ENCODE measurements at regions not wholly inside any gene's neighbourhood (a gene's known extent, or its start where the extent isn't known, plus 50 kb on each side); places are given as distances from the start of the nearest gene placed in this dataset.
A peak's percentile ranks its signal among the peaks of the same experiment; 100 is the strongest.

DNA sequence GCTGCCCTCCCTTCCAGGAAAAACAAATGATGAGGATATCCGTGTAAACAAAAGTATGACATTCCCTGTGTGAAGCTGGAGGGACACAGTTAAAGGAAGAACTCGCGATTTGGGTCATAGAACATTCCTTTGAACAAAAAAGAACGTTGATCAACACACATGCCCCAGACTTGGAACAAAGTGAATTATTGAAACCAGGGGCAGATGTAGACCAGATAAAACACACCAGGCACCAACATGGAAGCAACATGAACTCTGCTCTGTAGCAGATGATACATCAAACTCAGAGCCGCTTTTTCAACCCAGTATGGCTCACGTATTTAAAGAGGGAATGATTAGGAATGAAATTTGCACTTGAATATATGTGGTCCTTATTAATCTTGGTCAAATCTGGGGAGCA, 206.5 kb downstream of the TMEM182 start:
- no peak for DNase-seq

DNA sequence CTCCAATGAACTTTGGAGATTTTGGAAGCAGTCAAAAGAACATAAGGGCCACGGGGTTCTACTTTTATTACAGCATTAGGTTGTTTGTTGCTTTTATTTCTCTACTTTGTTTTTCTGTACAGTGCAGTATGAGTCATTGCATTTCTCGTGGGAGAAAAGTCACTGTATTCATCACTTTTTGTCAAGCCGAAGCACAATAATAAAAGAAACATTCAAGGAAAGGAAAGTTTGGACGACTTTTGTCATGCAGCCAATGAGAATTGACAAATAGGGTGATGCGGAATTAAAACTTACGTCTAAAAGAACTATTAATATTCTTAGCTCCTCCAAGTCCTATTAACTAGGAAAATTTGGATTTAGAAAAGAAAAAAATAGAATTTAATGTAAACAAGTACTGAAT, 209.9 kb downstream of the TMEM182 start:
- no peak for DNase-seq

- DNase-seq, result peak; percentile 73
Observed at GRCh38 chr2:102975996-102976975, 214.5 kb downstream of the TMEM182 start.

GRCh38 chr2:102977426-102978090, 215.7 kb downstream of the TMEM182 start:
- DNase-seq, result no peak

- no peak for DNase-seq
Observed at GRCh38 chr2:102978091-102978490, 216.3 kb downstream of the TMEM182 start.

DNA sequence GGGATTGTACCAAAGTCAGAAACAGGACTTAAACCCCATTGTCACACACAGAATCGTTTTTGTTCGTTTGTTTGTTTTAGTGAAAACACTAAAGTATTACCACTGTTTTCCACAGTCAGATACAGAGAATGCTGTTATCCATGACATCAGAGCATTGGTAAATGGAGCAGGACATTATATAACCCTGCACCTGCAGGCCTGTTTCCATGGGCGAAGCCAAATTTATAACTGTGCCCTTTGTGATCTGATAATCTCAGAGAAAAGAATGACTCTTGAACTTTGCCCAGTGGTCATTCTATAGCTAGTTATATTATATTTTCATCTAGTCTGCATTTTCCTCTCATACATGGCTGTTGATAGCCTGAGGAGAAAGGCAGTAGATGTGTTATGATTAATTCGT, 217.6 kb downstream of the TMEM182 start:
- peak; percentile 11 for DNase-seq

DNA sequence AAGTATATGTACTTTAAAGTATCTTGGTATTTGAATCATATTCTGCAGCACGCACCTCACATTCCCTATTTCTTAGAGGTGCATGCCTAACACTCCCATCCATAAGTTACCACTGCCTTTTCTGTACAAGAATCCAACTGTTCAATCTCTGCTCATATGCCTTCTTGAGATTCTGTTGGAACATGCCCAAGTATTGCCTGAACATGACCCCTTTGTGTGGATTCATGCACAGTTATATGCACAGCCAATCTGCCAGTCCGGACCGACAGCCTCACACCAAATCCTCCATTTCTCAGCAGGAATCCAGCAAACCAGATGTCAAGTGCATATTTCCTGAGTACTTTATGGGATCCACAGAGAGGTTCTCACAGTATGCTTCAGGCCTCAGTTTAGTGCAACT, 222.0 kb downstream of the TMEM182 start:
- DNase-seq, result no peak

DNA sequence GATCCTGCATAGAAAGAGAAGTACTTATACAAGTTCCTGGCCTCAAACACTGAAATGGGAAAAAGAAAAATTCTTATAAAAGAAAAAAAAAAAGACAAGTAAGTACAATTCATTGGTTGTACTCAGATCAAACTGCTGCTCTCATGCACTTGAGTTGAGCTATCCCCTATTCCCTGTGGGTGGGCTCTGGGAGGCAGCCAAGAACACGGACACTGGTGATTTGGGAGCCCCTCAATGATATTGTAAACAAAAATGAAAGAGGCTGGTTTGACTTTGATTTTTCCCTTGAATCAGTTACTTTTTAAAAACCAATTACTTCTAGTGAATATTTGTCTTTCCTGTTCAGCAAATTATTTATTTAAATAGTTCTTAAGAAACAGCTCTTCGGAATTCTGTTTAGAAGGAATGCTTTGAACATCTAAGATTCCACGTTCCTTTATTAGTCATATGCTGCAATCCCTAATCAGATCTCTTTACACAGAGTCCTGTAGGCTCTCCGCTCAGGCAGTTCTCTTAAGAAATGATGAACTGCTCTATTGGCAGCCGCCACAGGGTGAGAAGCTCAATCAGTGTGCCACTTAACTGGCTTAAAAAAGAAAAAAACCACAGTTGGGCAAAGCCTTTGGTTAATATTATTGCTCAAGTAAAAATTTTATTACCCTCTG, 225.1 kb downstream of the TMEM182 start:
- no peak for DNase-seq

- DNase-seq, result no peak
Observed at GRCh38 chr2:102992607-102993006, 230.8 kb downstream of the TMEM182 start.

DNA sequence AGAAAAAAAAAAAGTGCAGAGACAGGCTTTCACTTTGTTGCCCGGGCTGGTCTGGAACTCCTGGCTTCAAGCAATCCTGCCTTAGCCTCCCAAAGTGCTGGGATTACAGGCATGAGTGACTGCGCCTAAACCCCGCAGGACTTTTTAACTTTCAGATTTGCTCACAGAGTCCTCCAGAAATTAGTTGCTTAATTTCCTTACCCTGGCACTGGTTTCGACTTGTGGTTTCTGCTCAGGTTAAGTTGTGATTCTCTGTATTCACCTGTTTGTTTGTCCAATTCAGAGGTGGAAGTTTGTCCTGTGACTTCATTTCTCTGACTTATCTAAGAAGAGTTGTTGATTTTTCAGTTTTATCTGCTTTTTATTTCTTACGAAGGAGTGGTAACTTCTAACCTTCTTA, 238.1 kb downstream of the TMEM182 start:
- no peak for DNase-seq

DNA sequence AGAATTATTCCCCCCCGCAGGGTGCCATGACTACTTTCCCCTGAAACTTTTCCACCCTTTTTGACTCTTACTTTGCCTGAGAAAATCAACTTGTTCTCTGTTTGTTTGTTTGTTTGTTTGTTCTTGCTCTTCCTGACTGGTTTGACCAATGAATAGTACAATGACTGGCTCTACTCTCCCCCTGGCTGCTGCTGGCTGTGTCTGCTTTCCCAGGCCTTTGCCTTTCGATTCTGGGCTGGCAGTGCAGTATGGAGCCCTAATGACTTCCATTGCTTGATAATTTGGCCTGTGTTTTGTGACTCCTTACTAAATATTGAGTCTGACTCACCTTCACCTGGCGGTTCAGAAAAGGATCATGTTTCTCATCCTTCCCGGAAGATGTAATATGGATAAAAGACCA, 241.1 kb downstream of the TMEM182 start:
- DNase-seq, result no peak

DNA sequence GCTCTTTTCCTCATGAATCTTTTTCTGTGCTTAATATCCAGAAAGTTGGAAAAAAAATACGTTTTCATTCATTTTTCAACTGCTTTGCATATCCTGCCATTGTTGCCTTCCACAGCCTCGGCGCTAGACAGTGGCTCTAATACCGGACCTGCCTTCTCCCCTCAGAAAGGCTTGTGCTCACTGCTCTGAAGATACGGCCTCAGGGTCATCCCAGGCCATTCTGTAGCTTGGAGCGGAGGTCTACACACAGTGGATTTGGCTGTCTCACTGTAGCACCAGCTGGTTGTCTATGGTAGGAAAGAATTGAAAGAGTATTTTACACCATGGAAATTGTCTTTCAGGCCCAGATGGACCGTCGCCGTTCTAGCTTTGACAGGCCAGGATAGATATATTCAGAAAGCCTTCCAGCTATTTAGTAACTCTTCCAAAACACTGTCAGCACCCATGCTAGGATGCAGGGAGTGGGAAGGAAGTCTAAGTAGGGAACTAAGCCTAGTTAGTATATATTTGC, 242.0 kb downstream of the TMEM182 start:
- DNase-seq, result no peak

- no peak for DNase-seq
Observed at GRCh38 chr2:103004426-103004942, 242.7 kb downstream of the TMEM182 start.

- DNase-seq, result no peak
Observed at GRCh38 chr2:103005393-103005792, 243.6 kb downstream of the TMEM182 start.

DNA sequence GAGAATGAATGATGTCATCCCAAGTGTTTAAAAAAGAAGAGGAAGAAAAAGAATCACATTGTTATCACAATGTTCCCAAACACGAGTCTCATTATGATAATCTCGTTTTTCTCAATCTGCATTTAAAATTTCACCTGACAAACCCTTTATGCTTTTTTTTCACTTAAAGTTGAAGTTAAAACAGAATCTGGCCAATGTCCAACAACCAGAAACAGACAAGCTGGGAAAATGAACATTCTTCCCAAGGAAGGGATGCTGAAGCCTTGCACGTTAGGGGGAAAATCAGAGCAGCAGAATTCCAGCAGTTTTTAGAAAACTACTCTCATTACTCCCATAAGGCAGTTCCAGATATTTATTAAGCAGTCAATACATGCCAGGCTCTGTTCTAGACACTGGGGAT, 245.3 kb downstream of the TMEM182 start:
- DNase-seq, result no peak

DNA sequence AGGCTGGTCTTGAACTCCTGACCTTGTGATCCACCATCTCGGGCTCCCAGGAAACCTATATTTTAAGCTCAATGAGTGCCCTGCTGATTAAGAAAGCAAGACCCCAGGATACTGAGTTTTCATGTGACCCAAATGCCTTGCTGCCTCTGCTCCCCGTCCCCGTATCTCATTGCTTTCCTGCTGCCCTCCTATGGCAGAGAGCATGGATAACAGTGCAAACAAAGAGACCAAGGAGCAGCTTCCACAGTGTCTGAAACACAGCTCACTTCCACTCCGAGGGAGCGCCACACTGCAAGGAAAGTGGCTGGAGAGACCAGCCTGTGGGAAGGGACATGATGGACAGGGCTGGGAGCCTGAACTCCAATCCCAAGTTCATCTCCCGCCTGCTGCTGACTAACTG, 246.8 kb downstream of the TMEM182 start:
- DNase-seq, result no peak

- DNase-seq, result no peak
Observed at GRCh38 chr2:103009871-103010270, 248.0 kb downstream of the TMEM182 start.

- DNase-seq, result no peak
Observed at GRCh38 chr2:103010306-103010705, 248.5 kb downstream of the TMEM182 start.

DNA sequence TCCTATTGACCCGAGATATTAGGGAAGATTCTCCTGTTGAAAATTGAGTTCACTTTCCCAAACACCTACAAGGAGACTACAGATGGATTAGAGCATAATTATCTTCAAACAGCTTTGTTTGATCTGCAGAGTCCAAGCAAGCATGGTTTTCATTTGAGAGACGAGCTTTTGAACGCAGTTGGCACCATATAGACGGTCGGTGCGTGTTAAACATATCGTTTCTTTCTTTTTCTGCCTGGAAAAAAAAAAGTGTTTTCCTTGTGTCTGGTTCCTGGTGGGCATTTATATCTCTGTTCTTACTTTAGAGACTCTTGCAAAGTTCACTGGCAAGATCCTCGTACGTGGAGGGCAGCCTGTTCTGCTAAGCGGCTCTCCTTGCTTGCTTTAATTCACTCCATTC, 248.9 kb downstream of the TMEM182 start:
- no peak for DNase-seq

DNA sequence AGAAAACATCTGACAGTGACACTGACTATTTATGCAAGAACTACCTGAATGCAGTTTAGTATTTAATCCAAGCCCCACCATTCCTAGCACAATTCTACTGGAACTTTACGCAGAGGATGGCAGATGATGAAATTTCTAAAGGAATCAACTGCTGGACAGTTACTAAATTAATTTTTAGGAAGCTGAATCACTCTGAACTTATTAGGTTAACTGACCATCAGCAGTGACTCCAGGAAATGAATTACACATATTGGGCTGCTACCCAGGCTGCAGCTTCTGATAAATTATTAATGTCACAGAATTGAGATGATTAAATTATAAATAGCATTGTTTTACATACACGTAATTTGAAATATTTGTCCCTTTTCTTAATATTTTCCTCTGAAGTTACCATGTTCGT, 250.8 kb downstream of the TMEM182 start:
- no peak for DNase-seq

- DNase-seq, result no peak
Observed at GRCh38 chr2:103025056-103025455, 263.2 kb downstream of the TMEM182 start.

GRCh38 chr2:103028181-103028580, 266.4 kb downstream of the TMEM182 start:
- no peak for DNase-seq

Measured in midbrain (tissue), 1 donor.